Peyer's patch (tissue), 4 donors: ENCODE measurements at regions not wholly inside any gene's neighbourhood (a gene's known extent, or its start where the extent isn't known, plus 50 kb on each side); places are given as distances from the start of the nearest gene placed in this dataset.

Source experiments
- CTCF ChIP-seq, 6 experiments: fragments of 450-650 bp in 4 of 6; fragments of 200-600 bp in 2 of 6; sonication (generic) in 1 of 6; IDR thresholded peaks; one replicate each; pipeline ENCODE4 v1.5.1; 2017 to 2019; ENCODE audit warnings: antibody characterized with exemption in 6 of 6, mild to moderate bottlenecking in 3 of 6, moderate library complexity in 1 of 6
- POLR2A ChIP-seq, 2 donors: fragments of 450-650 bp; IDR thresholded peaks; one replicate each; pipeline ENCODE4 v1.5.1; 2017; ENCODE audit warnings: antibody characterized with exemption in 2 of 2, mild to moderate bottlenecking in 2 of 2, moderate library complexity in 2 of 2

- TF ChIP-seq CTCF (IDR thresholded peaks at IDR 0.05) (no peak), POLR2A (IDR thresholded peaks at IDR 0.05) (no peak)
These were observed 139.4 kb upstream of the ID4 start for GRCh38 chr6:19697744-19698290.
